ENCODE measurements at regions not wholly inside any gene's neighbourhood (a gene's known extent, or its start where the extent isn't known, plus 50 kb on each side); places are given as distances from the start of the nearest gene placed in this dataset.
A peak's percentile ranks its signal among the peaks of the same experiment; 100 is the strongest.
"Not testable (repeated sequence)": the region's sequence is repeated elsewhere in the genome, so short reads cannot be mapped to it uniquely, and the experiment has no call there.

DNA sequence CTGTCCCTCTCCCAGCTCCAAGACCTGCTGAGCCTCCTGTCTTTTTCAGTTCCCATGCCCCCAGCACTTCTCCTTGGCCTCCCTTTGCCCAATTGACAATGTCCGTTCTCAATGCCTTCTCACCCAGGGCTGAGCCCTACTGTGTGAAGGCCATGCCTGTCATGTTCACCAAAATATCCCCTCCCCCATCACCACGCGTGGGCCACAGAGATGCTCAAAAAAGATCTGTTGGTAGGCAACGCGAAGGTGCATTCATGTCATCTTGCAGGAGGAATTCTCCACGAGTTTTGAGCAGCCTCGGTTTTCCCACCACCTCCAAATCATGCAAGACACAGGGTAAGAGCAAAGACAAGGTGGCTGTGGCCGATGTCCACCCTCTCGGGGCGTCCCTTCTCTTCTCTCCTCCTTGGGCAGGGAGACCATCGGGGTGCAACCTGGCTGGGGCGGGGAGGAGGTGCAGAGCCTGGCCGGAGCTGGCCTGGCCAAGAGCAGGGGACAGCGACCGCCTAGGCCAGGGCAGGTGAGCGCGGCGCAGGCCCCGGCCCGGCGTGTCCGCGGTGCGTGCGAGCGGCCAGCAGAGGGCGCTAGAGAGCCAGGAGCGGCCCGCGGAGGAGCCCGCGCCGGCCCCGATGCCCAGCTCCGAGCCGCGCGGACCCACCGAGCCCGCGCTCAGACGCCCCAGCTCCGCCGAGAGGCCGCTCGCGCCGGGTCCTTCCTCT is 56.3 kb upstream of the KRTAP5-11 start:
- TF ChIP-seq, protein P1, sequence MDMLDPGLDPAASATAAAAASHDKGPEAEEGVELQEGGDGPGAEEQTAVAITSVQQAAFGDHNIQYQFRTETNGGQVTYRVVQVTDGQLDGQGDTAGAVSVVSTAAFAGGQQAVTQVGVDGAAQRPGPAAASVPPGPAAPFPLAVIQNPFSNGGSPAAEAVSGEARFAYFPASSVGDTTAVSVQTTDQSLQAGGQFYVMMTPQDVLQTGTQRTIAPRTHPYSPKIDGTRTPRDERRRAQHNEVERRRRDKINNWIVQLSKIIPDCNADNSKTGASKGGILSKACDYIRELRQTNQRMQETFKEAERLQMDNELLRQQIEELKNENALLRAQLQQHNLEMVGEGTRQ (IDR thresholded peaks at IDR 0.05; ENCODE audit: borderline replicate concordance, low read depth, low read length): not testable (repeated sequence)
- not testable (repeated sequence) for TF ChIP-seq POLR2AphosphoS5 (IDR thresholded peaks at IDR 0.05; ENCODE audit: low read depth, low read length); EP300 (IDR thresholded peaks at IDR 0.05; ENCODE audit: borderline replicate concordance in 1 of 2, low read depth in 1 of 2, low read length in 1 of 2); JUND (IDR thresholded peaks at IDR 0.05); RFX5 (IDR thresholded peaks at IDR 0.05; ENCODE audit: low read length)
- TF ChIP-seq, protein P2, sequence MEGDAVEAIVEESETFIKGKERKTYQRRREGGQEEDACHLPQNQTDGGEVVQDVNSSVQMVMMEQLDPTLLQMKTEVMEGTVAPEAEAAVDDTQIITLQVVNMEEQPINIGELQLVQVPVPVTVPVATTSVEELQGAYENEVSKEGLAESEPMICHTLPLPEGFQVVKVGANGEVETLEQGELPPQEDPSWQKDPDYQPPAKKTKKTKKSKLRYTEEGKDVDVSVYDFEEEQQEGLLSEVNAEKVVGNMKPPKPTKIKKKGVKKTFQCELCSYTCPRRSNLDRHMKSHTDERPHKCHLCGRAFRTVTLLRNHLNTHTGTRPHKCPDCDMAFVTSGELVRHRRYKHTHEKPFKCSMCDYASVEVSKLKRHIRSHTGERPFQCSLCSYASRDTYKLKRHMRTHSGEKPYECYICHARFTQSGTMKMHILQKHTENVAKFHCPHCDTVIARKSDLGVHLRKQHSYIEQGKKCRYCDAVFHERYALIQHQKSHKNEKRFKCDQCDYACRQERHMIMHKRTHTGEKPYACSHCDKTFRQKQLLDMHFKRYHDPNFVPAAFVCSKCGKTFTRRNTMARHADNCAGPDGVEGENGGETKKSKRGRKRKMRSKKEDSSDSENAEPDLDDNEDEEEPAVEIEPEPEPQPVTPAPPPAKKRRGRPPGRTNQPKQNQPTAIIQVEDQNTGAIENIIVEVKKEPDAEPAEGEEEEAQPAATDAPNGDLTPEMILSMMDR (IDR thresholded peaks at IDR 0.05): peak; percentile 47
- TF ChIP-seq, protein P3, sequence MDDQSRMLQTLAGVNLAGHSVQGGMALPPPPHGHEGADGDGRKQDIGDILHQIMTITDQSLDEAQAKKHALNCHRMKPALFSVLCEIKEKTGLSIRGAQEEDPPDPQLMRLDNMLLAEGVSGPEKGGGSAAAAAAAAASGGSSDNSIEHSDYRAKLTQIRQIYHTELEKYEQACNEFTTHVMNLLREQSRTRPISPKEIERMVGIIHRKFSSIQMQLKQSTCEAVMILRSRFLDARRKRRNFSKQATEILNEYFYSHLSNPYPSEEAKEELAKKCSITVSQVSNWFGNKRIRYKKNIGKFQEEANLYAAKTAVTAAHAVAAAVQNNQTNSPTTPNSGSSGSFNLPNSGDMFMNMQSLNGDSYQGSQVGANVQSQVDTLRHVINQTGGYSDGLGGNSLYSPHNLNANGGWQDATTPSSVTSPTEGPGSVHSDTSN (IDR thresholded peaks at IDR 0.05): not testable (repeated sequence)
- TF ChIP-seq, protein P4, sequence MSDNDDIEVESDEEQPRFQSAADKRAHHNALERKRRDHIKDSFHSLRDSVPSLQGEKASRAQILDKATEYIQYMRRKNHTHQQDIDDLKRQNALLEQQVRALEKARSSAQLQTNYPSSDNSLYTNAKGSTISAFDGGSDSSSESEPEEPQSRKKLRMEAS (IDR thresholded peaks at IDR 0.05; ENCODE audit: low read depth): not testable (repeated sequence)
- TF ChIP-seq, protein P5, sequence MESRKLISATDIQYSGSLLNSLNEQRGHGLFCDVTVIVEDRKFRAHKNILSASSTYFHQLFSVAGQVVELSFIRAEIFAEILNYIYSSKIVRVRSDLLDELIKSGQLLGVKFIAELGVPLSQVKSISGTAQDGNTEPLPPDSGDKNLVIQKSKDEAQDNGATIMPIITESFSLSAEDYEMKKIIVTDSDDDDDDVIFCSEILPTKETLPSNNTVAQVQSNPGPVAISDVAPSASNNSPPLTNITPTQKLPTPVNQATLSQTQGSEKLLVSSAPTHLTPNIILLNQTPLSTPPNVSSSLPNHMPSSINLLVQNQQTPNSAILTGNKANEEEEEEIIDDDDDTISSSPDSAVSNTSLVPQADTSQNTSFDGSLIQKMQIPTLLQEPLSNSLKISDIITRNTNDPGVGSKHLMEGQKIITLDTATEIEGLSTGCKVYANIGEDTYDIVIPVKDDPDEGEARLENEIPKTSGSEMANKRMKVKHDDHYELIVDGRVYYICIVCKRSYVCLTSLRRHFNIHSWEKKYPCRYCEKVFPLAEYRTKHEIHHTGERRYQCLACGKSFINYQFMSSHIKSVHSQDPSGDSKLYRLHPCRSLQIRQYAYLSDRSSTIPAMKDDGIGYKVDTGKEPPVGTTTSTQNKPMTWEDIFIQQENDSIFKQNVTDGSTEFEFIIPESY (IDR thresholded peaks at IDR 0.05; ENCODE audit: borderline replicate concordance, low read depth): not testable (repeated sequence)
- TF ChIP-seq SMC3 (IDR thresholded peaks at IDR 0.05; ENCODE audit: low read depth, low read length): peak; percentile 63
- TF ChIP-seq, protein P6, sequence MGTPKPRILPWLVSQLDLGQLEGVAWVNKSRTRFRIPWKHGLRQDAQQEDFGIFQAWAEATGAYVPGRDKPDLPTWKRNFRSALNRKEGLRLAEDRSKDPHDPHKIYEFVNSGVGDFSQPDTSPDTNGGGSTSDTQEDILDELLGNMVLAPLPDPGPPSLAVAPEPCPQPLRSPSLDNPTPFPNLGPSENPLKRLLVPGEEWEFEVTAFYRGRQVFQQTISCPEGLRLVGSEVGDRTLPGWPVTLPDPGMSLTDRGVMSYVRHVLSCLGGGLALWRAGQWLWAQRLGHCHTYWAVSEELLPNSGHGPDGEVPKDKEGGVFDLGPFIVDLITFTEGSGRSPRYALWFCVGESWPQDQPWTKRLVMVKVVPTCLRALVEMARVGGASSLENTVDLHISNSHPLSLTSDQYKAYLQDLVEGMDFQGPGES (IDR thresholded peaks at IDR 0.05; ENCODE audit: low read depth, low read length): not testable (repeated sequence)

All from SK-N-SH (cell line).